ENCODE measurements at regions not wholly inside any gene's neighbourhood (a gene's known extent, or its start where the extent isn't known, plus 50 kb on each side); places are given as distances from the start of the nearest gene placed in this dataset.

- no peak overlapping the region for H3K4me2 ChIP-seq
- H3K4me1 Mint-ChIP-seq, result peaks cover 9% of the 10 kb centered on the region; the same call in 2 of the 3 replicates
- no peaks in the 10 kb centered on the region; the same call in 1 of the 2 replicates for H3K4me1 ChIP-seq (ENCODE audit: insufficient read depth)
- H3K36me3 ChIP-seq (ENCODE audit: insufficient read depth), result no peaks in the 10 kb centered on the region; the same call in 1 of the 2 replicates
- no peak for DNase-seq (ENCODE audit: low spot score)
- H3K27me3 Mint-ChIP-seq (ENCODE audit: insufficient read depth, low read depth, poor library complexity), result peaks cover 3% of the 10 kb centered on the region
- no peaks in the 10 kb centered on the region for H4K20me1 ChIP-seq (replicated peaks; ENCODE audit: insufficient read depth)
- ATAC-seq, result no peak
- peaks cover 3% of the 10 kb centered on the region; the same call in 1 of the 2 replicates for H3K9me2 ChIP-seq (ENCODE audit: insufficient read depth)
- no peak overlapping the region for H3K4me3 ChIP-seq
- no peak overlapping the region for H3K27ac ChIP-seq (ENCODE audit: low read depth)
- no peak overlapping the region for H2AFZ ChIP-seq
- H3K27ac Mint-ChIP-seq, result no peak overlapping the region
- peaks cover 10% of the 10 kb centered on the region; the same call in 2 of the 3 replicates for H3K9me3 Mint-ChIP-seq
- TF ChIP-seq STAT1 (IDR thresholded peaks at IDR 0.05; ENCODE audit: unreplicated experiment) (no peak), EZH2phosphoT487 (IDR thresholded peaks at IDR 0.05; ENCODE audit: unreplicated experiment) (no peak), ETS1 (IDR thresholded peaks at IDR 0.05) (no peak), ZNF114 (CRISPR knock-in tag; IDR thresholded peaks at IDR 0.05) (no peak), NANOG (IDR thresholded peaks at IDR 0.05; ENCODE audit: borderline replicate concordance) (no peak), JUNB (IDR thresholded peaks at IDR 0.05; ENCODE audit: unreplicated experiment) (no peak), POLR2AphosphoS5 (IDR thresholded peaks at IDR 0.05; ENCODE audit: low read depth) (no peak), CTCF (conservative IDR thresholded peaks at IDR 0.05; ENCODE audit: low read depth in 2 of 2) (no peak), ZNF462 (CRISPR knock-in tag; IDR thresholded peaks at IDR 0.05) (no peak), EZH2 (IDR thresholded peaks at IDR 0.05; ENCODE audit: low read depth, unreplicated experiment) (no peak), CREB1 (CRISPR knock-in tag; IDR thresholded peaks at IDR 0.05; ENCODE audit: low read depth) (no peak), REST (IDR thresholded peaks at IDR 0.05; ENCODE audit: unreplicated experiment) (no peak), ZNF331 (CRISPR knock-in tag; IDR thresholded peaks at IDR 0.05; ENCODE audit: low read depth) (no peak)
- no peaks in the 10 kb centered on the region for H3K79me2 ChIP-seq (replicated peaks; ENCODE audit: insufficient read depth)
- no peak overlapping the region for H3K4me3 Mint-ChIP-seq
- H3K27me3 ChIP-seq (ENCODE audit: insufficient read depth), result no peaks in the 10 kb centered on the region
- H3K36me3 Mint-ChIP-seq (ENCODE audit: low read depth), result peaks cover 9% of the 10 kb centered on the region; the same call in 2 of the 3 replicates
- no peaks in the 10 kb centered on the region for H3F3A ChIP-seq (replicated peaks; ENCODE audit: low read depth)
Measured at GRCh38 chr6:14500809-14501208, 383.2 kb downstream of the CD83 start.
